Liver (tissue), 3 donors: ENCODE measurements at regions not wholly inside any gene's neighbourhood (a gene's known extent, or its start where the extent isn't known, plus 50 kb on each side); places are given as distances from the start of the nearest gene placed in this dataset.

ENCODE experiments used
- ATF3 ChIP-seq: IDR thresholded peaks from 2 replicates; pipeline ENCODE4 v1.6.1; 2016; ENCODE audit warnings: antibody characterized with exemption
- EGR1 ChIP-seq, 2 donors: IDR thresholded peaks; 2 replicates each; pipeline ENCODE4 v1.6.1; 2016 to 2018; ENCODE audit warnings: antibody characterized with exemption in 2 of 2, low read depth in 2 of 2
- JUND ChIP-seq, 2 donors: IDR thresholded peaks; 2 replicates each; pipeline ENCODE4 v1.6.1; 2016; ENCODE audit warnings: antibody characterized with exemption in 2 of 2
- RAD21 ChIP-seq, 2 donors: IDR thresholded peaks; 2 replicates each; pipeline ENCODE4 v1.6.1; 2016; ENCODE audit warnings: antibody characterized with exemption in 2 of 2, mild to moderate bottlenecking in 2 of 2
- SP1 ChIP-seq: IDR thresholded peaks from 2 replicates; pipeline ENCODE4 v1.6.1; 2018; ENCODE audit warnings: antibody characterized with exemption, mild to moderate bottlenecking
- TAF1 ChIP-seq: conservative IDR thresholded peaks from 2 replicates; pipeline ENCODE4 v1.6.1; 2016; ENCODE audit warnings: antibody characterized with exemption, mild to moderate bottlenecking
- YY1 ChIP-seq: IDR thresholded peaks from 2 replicates; pipeline ENCODE4 v1.6.1; 2016; ENCODE audit warnings: antibody characterized with exemption, mild to moderate bottlenecking
- TF ChIP-seq, protein P1 (sequence below): fragments of 150-350 bp; IDR thresholded peaks from 2 replicates; pipeline ENCODE4 v1.5.1; 2017; ENCODE audit warnings: improper control_type of control experiment, low read depth, low read length; ENCODE audit not compliant: missing input control
- TF ChIP-seq, protein P2 (sequence below): IDR thresholded peaks from 2 replicates; pipeline ENCODE4 v1.6.1; 2016; ENCODE audit warnings: antibody characterized with exemption
- donor health status: healthy.
- donor health status: healthy.

GRCh38 chr4:19304028-19304427, 947.7 kb upstream of the SLIT2 start:
- TF ChIP-seq, protein P1, sequence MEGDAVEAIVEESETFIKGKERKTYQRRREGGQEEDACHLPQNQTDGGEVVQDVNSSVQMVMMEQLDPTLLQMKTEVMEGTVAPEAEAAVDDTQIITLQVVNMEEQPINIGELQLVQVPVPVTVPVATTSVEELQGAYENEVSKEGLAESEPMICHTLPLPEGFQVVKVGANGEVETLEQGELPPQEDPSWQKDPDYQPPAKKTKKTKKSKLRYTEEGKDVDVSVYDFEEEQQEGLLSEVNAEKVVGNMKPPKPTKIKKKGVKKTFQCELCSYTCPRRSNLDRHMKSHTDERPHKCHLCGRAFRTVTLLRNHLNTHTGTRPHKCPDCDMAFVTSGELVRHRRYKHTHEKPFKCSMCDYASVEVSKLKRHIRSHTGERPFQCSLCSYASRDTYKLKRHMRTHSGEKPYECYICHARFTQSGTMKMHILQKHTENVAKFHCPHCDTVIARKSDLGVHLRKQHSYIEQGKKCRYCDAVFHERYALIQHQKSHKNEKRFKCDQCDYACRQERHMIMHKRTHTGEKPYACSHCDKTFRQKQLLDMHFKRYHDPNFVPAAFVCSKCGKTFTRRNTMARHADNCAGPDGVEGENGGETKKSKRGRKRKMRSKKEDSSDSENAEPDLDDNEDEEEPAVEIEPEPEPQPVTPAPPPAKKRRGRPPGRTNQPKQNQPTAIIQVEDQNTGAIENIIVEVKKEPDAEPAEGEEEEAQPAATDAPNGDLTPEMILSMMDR: no peak
- TF ChIP-seq, protein P2, sequence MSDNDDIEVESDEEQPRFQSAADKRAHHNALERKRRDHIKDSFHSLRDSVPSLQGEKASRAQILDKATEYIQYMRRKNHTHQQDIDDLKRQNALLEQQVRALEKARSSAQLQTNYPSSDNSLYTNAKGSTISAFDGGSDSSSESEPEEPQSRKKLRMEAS: no peak
- TF ChIP-seq SP1 (no peak), JUND (IDR thresholded peaks at IDR 0.05) (no peak), EGR1 (IDR thresholded peaks at IDR 0.05; ENCODE audit: low read depth in 2 of 2) (no peak), YY1 (no peak), ATF3 (no peak), TAF1 (no peak), RAD21 (IDR thresholded peaks at IDR 0.05) (no peak)
